ENCODE measurements at regions not wholly inside any gene's neighbourhood (a gene's known extent, or its start where the extent isn't known, plus 50 kb on each side); places are given as distances from the start of the nearest gene placed in this dataset.

- H3K4me3 ChIP-seq (ENCODE audit: low read depth, low read length), result no peak overlapping the region
- no peak for DNase-seq (ENCODE audit: low read depth)
- TF ChIP-seq CTCF (conservative IDR thresholded peaks at IDR 0.05; ENCODE audit: low read depth, low read length), result no peak
Observed at GRCh38 chr7:156032973-156033372, 220.7 kb upstream of the SHH start.

GRCh38 chr7:156031679-156032478, 219.6 kb upstream of the SHH start:
- H3K4me3 ChIP-seq (ENCODE audit: low read depth, low read length), result no peak overlapping the region
- no peak for TF ChIP-seq CTCF (conservative IDR thresholded peaks at IDR 0.05; ENCODE audit: low read depth, low read length)
- DNase-seq (ENCODE audit: low read depth), result no peak

DNA sequence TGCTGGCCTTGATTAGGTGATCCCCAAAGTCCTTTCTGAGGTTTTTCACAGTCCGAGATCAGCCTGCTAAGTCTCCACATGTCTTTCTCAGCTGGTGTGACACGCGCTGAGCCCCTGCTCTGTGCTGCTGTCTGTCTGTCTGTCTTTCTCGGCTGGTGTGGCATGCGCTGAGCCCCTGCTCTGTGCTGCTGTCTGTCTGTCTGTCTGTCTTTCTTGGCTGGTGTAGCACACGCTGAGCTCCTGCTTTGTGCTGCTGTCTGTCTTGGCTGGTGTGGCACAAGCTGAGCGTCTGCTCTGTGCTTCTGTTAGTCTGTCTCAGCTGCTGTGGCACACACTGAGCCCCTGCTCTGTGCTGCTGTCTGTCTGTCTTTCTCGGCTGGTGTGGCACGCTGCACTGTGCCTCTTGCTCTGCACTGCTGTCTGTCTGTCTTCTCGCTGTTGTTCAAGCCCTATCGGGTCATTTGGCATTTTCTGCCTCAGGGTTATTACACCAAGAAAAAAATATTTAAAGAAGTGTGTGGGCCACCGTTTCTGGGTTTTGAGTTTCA, 217.3 kb upstream of the SHH start:
- no peak for DNase-seq (ENCODE audit: low read depth)

DNA sequence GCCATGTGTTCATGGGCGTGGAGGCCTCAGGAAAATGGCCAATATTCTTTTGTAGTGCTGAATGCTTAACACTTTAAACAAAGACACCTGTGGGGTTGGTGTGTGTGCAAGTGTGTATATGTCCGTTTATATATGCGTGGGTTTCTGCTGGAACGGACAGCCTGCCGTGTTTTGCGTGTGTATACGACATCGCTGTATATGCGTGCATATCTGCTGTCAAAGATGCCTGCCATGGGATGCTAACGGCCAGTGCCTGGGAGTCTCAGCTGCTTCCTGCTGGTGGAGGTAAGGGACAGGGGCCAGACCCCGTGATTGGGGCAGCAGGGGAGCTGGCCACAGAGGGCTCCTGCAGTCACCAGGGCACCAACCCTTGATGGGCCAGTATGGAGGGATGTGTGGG, 216.3 kb upstream of the SHH start:
- no peak for TF ChIP-seq CTCF (conservative IDR thresholded peaks at IDR 0.05; ENCODE audit: low read depth, low read length)
- no peak overlapping the region for H3K4me3 ChIP-seq (ENCODE audit: low read depth, low read length)
- no peak for DNase-seq (ENCODE audit: low read depth)

More for the DNA sequence above, 217.3 kb upstream of the SHH start:
- no peak overlapping the region for H3K4me3 ChIP-seq (ENCODE audit: low read depth, low read length)
- no peak for TF ChIP-seq CTCF (conservative IDR thresholded peaks at IDR 0.05; ENCODE audit: low read depth, low read length)

DNA sequence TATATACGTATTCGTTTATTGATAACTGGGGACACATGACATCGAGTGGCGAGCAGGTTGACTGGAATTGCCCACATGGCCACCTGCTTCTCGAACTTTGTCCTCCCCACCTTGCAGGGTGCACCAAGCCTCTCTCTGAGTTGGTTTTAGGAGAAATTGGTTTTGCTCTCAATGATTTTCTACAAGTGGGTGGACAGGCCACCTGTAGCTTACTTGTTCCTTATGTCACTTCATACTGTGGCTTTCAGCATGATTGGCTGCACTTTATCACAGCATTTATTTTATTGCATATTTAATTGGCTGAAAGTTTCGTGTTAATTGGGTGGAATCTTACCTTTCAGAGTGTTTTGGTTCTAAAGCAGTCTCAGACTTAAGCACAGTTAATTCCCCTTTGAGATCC, 215.6 kb upstream of the SHH start:
- no peak for DNase-seq (ENCODE audit: low read depth)
- no peak for TF ChIP-seq CTCF (conservative IDR thresholded peaks at IDR 0.05; ENCODE audit: low read depth, low read length)
- no peak overlapping the region for H3K4me3 ChIP-seq (ENCODE audit: low read depth, low read length)

DNA sequence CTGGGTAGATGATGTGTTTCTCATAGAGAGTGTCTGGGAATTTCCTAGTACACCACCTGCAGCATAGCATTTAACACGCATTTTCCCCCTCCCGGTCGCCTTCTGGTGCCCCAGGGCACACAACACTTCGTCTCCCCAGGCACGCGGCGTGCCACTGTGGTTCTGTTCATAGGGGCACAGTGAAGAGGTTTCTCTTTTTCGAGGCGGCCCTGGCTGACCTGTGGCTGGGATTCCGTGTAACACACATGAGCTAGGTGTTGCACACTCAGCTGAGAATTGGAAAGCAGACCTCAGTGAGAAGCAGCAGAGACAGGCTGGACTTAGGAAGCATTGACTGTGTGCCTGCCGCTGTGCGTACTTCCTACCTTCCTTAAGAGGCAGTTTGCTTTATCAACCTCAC, 214.3 kb upstream of the SHH start:
- no peak for DNase-seq (ENCODE audit: low read depth)
- no peak overlapping the region for H3K4me3 ChIP-seq (ENCODE audit: low read depth, low read length)
- TF ChIP-seq CTCF (conservative IDR thresholded peaks at IDR 0.05; ENCODE audit: low read depth, low read length), result no peak

Data from epithelial cell of proximal tubule (primary cell).